SU-DHL-6 (cell line): ENCODE measurements at regions not wholly inside any gene's neighbourhood (a gene's known extent, or its start where the extent isn't known, plus 50 kb on each side); places are given as distances from the start of the nearest gene placed in this dataset.

ENCODE experiments used
- H2AFZ ChIP-seq: fragments of 200-600 bp; sonication (generic); 2 replicates; pipeline ENCODE4 v1.6.1; 2014; ENCODE audit warnings: low read depth, mild to moderate bottlenecking, moderate library complexity, mixed read lengths, antibody characterized with exemption, low read length; ENCODE audit not compliant: severe bottlenecking
- H3F3A ChIP-seq: fragments of 200-600 bp; shearing (Covaris generic); 2 replicates; pipeline ENCODE4 v1.6.0; 2016; ENCODE audit warnings: antibody characterized with exemption, mild to moderate bottlenecking; ENCODE audit not compliant: insufficient read depth
- H3K27ac ChIP-seq: fragments of 200-600 bp; sonication (generic); 2 replicates; pipeline ENCODE4 v1.5.1; 2016; ENCODE audit warnings: low read depth, mild to moderate bottlenecking, low read length, moderate library complexity, mixed read lengths
- H3K27me3 ChIP-seq: fragments of 200-600 bp; sonication (generic), shearing (Covaris generic); 2 replicates; pipeline ENCODE4 v1.6.0; 2014; ENCODE audit warnings: mild to moderate bottlenecking, low read length
- H3K36me3 ChIP-seq: fragments of 200-600 bp; sonication (generic); 2 replicates; pipeline ENCODE4 v1.6.1; 2014; ENCODE audit warnings: mild to moderate bottlenecking, low read length, mixed read lengths
- H3K4me2 ChIP-seq: fragments of 300-600, 200-600 bp; shearing (Covaris generic), sonication (generic); 2 replicates; pipeline ENCODE4 v1.6.0; 2014; ENCODE audit warnings: low read length, low read depth, mild to moderate bottlenecking; ENCODE audit not compliant: poor library complexity, severe bottlenecking
- H3K4me3 ChIP-seq: fragments of 200-600 bp; sonication (generic); 2 replicates; pipeline ENCODE4 v1.5.1; 2014; ENCODE audit warnings: antibody characterized with exemption, low read length, mild to moderate bottlenecking, mixed read lengths; ENCODE audit not compliant: insufficient read depth, poor library complexity, severe bottlenecking
- H3K79me2 ChIP-seq: fragments of 200-600 bp; sonication (generic); 2 replicates; pipeline ENCODE4 v1.6.1; 2014; ENCODE audit warnings: mild to moderate bottlenecking, low read length, moderate library complexity; ENCODE audit not compliant: insufficient read depth
- H3K9ac ChIP-seq: fragments of 200-600 bp; sonication (generic); 2 replicates; pipeline ENCODE4 v1.7.0; 2014; ENCODE audit warnings: mild to moderate bottlenecking, low read length
- H3K9me2 ChIP-seq: fragments of 200-600 bp; sonication (generic); replicated peaks from 2 replicates; pipeline ENCODE4 v1.6.1; 2014; ENCODE audit warnings: low read length; ENCODE audit not compliant: insufficient read depth
- H3K9me3 ChIP-seq: fragments of 200-600 bp; sonication (generic); 2 replicates; pipeline ENCODE4 v1.6.1; 2014; ENCODE audit warnings: low read length, mixed read lengths; ENCODE audit not compliant: insufficient read depth
- H4K20me1 ChIP-seq: fragments of 200-600 bp; sonication (generic); 2 replicates; pipeline ENCODE4 v1.6.1; 2014; ENCODE audit warnings: low read depth, mild to moderate bottlenecking, antibody characterized with exemption, low read length, moderate library complexity, mixed read lengths
- EZH2phosphoT487 ChIP-seq: fragments of 200-600 bp; sonication (generic), shearing (Covaris generic); conservative IDR thresholded peaks from 2 replicates; pipeline ENCODE4 v1.6.1; 2018; ENCODE audit warnings: mild to moderate bottlenecking, antibody characterized with exemption, low read length, moderate library complexity, mixed read lengths
- TF ChIP-seq, protein P1 (sequence below): fragments of 200-600 bp; sonication (generic); IDR thresholded peaks from one replicate; pipeline ENCODE4 v1.5.1; 2017; ENCODE audit warnings: antibody characterized with exemption, mild to moderate bottlenecking, low read length, moderate library complexity; ENCODE audit not compliant: insufficient read depth, poor library complexity, severe bottlenecking

GRCh38 chr9:28718226-28718625 is 1144.9 kb upstream of the C9orf72 start:
- H3K79me2 ChIP-seq = no peaks in the 10 kb centered on the region
- H3K9me3 ChIP-seq = no peaks in the 10 kb centered on the region
- no peak overlapping the region for H3K4me3 ChIP-seq
- TF ChIP-seq, protein P1, sequence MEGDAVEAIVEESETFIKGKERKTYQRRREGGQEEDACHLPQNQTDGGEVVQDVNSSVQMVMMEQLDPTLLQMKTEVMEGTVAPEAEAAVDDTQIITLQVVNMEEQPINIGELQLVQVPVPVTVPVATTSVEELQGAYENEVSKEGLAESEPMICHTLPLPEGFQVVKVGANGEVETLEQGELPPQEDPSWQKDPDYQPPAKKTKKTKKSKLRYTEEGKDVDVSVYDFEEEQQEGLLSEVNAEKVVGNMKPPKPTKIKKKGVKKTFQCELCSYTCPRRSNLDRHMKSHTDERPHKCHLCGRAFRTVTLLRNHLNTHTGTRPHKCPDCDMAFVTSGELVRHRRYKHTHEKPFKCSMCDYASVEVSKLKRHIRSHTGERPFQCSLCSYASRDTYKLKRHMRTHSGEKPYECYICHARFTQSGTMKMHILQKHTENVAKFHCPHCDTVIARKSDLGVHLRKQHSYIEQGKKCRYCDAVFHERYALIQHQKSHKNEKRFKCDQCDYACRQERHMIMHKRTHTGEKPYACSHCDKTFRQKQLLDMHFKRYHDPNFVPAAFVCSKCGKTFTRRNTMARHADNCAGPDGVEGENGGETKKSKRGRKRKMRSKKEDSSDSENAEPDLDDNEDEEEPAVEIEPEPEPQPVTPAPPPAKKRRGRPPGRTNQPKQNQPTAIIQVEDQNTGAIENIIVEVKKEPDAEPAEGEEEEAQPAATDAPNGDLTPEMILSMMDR = no peak
- TF ChIP-seq EZH2phosphoT487 = no peak
- no peaks in the 10 kb centered on the region for H3K36me3 ChIP-seq
- 0 out of 2 replicates have a peak, but pooled peaks cover 5% of the 10 kb centered on the region for H3K9me2 ChIP-seq
- no peaks in the 10 kb centered on the region for H4K20me1 ChIP-seq
- no peak overlapping the region for H2AFZ ChIP-seq
- no peak overlapping the region for H3K27ac ChIP-seq
- H3K4me2 ChIP-seq = no peak overlapping the region
- H3F3A ChIP-seq = no peaks in the 10 kb centered on the region
- no peaks in the 10 kb centered on the region for H3K27me3 ChIP-seq
- no peak overlapping the region for H3K9ac ChIP-seq

DNA sequence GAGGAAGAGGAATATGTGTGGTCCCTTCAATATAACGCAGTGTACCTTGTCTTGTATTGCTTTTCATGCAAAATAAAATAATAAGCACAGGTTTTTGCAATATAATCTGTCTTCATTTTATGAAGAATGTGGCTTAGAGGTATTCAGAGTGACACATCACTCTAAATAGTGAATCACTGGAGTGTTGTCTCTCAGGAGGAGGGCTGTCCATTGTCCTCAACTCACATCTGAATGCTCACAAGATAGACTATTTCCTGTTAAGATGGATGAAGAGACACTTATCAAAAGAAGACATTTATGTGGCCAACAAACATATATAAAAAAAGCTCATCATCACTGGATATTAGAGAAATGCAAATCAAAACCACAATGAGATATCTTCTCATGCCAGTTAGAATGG is 1147.5 kb upstream of the C9orf72 start:
- TF ChIP-seq, protein P1 = no peak
- no peak for TF ChIP-seq EZH2phosphoT487
- Histone ChIP-seq H3K79me2 (no peaks in the 10 kb centered on the region), H4K20me1 (no peaks in the 10 kb centered on the region), H2AFZ (no peak overlapping the region), H3K9me3 (no peaks in the 10 kb centered on the region), H3K27me3 (no peaks in the 10 kb centered on the region), H3K9ac (no peak overlapping the region), H3K27ac (no peak overlapping the region), H3K4me2 (no peak overlapping the region), H3K36me3 (no peaks in the 10 kb centered on the region), H3K9me2 (0 out of 2 replicates have a peak, but pooled peaks cover 5% of the 10 kb centered on the region), H3F3A (no peaks in the 10 kb centered on the region), H3K4me3 (no peak overlapping the region)

DNA sequence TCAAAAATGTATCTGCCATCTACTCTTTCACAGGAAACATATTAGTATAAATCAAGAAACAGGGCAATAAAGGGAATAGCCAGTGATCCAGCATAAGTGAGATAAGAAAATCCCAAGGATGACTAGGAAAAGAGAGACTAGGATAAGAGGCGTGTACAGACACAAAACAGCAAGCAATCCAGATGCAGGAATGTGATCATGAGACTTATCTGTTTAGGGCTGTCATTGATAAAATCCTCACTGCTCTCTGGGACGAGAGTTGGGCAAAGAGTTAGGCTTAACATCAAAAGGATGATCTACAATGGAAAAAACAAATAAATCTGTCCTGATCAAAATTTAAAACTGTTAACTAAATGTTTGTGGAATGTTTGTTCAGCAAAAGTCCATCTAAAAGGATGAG is 1156.8 kb upstream of the C9orf72 start:
- no peaks in the 10 kb centered on the region for H3F3A ChIP-seq
- no peak overlapping the region for H3K27ac ChIP-seq
- no peaks in the 10 kb centered on the region for H3K9me3 ChIP-seq
- H3K4me2 ChIP-seq = no peak overlapping the region
- H3K9me2 ChIP-seq = no peaks in the 10 kb centered on the region
- no peak overlapping the region for H3K9ac ChIP-seq
- H4K20me1 ChIP-seq = 0 out of 2 replicates have a peak, but pooled peaks cover 2% of the 10 kb centered on the region
- H3K27me3 ChIP-seq = no peaks in the 10 kb centered on the region
- TF ChIP-seq, protein P1 = no peak
- TF ChIP-seq EZH2phosphoT487 = no peak
- H2AFZ ChIP-seq = no peak overlapping the region
- no peak overlapping the region for H3K4me3 ChIP-seq
- no peaks in the 10 kb centered on the region for H3K36me3 ChIP-seq
- no peaks in the 10 kb centered on the region for H3K79me2 ChIP-seq
